Right ventricle myocardium inferior (tissue), 1 donor: ENCODE measurements at regions not wholly inside any gene's neighbourhood (a gene's known extent, or its start where the extent isn't known, plus 50 kb on each side); places are given as distances from the start of the nearest gene placed in this dataset.
"Not testable (repeated sequence)": the region's sequence is repeated elsewhere in the genome, so short reads cannot be mapped to it uniquely, and the experiment has no call there.

Experiments used
- ATAC-seq: fragments of 200-7000 bp; cut with Tn5 transposase; one replicate; pipeline ENCODE4 v1.9.1; 2020; ENCODE audit warnings: mild to moderate bottlenecking, moderate library complexity
- DNase-seq: peaks from one replicate; pipeline ENCODE4 v3.0.0; 2021; ENCODE audit errors: missing footprints
- intact Hi-C: fragments of 100-400 bp; cut with DNase I; formaldehyde crosslinking; loops from one replicate; pipeline ENCODE4 v1.11.0; 2022
- donor health status: DM: no; HTN: yes; CAD: no; lungs with severe emphysema.

- intact Hi-C loops: no loop called here
- DNase-seq: no peak
- no peak for ATAC-seq
Measured at GRCh38 chr7:84895563-84895962, 291.3 kb downstream of the SEMA3D start.

- intact Hi-C loops, DNase-seq, ATAC-seq: not testable (repeated sequence)
Measured at GRCh38 chr7:84883570-84883969, 303.3 kb downstream of the SEMA3D start.

- DNase-seq, ATAC-seq, intact Hi-C loops: not testable (repeated sequence)
Measured at GRCh38 chr7:84880326-84880997, 306.4 kb downstream of the SEMA3D start.

- ATAC-seq (no peak), DNase-seq (no peak)
- intact Hi-C loops: no loop called here
Measured at GRCh38 chr7:84879570-84880325, 307.1 kb downstream of the SEMA3D start.

GRCh38 chr7:84877943-84878570 is 308.8 kb downstream of the SEMA3D start:
- ATAC-seq (no peak), DNase-seq (no peak)
- intact Hi-C loops: no loop called here

GRCh38 chr7:84876061-84876821 is 310.6 kb downstream of the SEMA3D start:
- DNase-seq (no peak), ATAC-seq (no peak)
- intact Hi-C loops: no loop called here

GRCh38 chr7:84865560-84865959 is 321.3 kb downstream of the SEMA3D start:
- DNase-seq (no peak), ATAC-seq (no peak)
- intact Hi-C loops: no loop called here

- intact Hi-C loops: no loop called here
- DNase-seq (no peak), ATAC-seq (no peak)
Measured at GRCh38 chr7:84857336-84857735, 329.5 kb downstream of the SEMA3D start.

GRCh38 chr7:84855758-84856157 is 331.1 kb downstream of the SEMA3D start:
- no peak for DNase-seq
- no peak for ATAC-seq
- intact Hi-C loops: no loop called here

- DNase-seq, intact Hi-C loops, ATAC-seq: not testable (repeated sequence)
Measured at GRCh38 chr7:84848974-84849372, 337.9 kb downstream of the SEMA3D start.

- intact Hi-C loops: no loop called here
- no peak for ATAC-seq
- no peak for DNase-seq
Measured at GRCh38 chr7:84848219-84848973, 338.5 kb downstream of the SEMA3D start.

GRCh38 chr7:84847790-84848189 is 339.1 kb downstream of the SEMA3D start:
- no peak for ATAC-seq
- intact Hi-C loops: no loop called here
- DNase-seq: no peak

GRCh38 chr7:84847038-84847437 is 339.8 kb downstream of the SEMA3D start:
- intact Hi-C loops: no loop called here
- ATAC-seq: no peak

GRCh38 chr7:84845971-84846370 is 340.9 kb downstream of the SEMA3D start:
- no peak for DNase-seq
- intact Hi-C loops: no loop called here
- no peak for ATAC-seq

More at GRCh38 chr7:84847038-84847437, 339.8 kb downstream of the SEMA3D start:
- no peak for DNase-seq

GRCh38 chr7:84844771-84845170 is 342.1 kb downstream of the SEMA3D start:
- intact Hi-C loops: no loop called here
- no peak for DNase-seq
- ATAC-seq: no peak

GRCh38 chr7:84841809-84842208 is 345.0 kb downstream of the SEMA3D start:
- DNase-seq (no peak), ATAC-seq (no peak)
- intact Hi-C loops: no loop called here

- no peak for DNase-seq
- intact Hi-C loops: no loop called here
- ATAC-seq: no peak
Measured at GRCh38 chr7:84838857-84839256, 348.0 kb downstream of the SEMA3D start.

- DNase-seq (no peak), ATAC-seq (no peak)
- intact Hi-C loops: no loop called here
Measured at GRCh38 chr7:84837405-84837804, 349.5 kb downstream of the SEMA3D start.

GRCh38 chr7:84829719-84830118 is 357.1 kb downstream of the SEMA3D start:
- DNase-seq (no peak), ATAC-seq (no peak)
- intact Hi-C loops: no loop called here
